GM23338 (cell line): ENCODE measurements at regions not wholly inside any gene's neighbourhood (a gene's known extent, or its start where the extent isn't known, plus 50 kb on each side); places are given as distances from the start of the nearest gene placed in this dataset.

ENCODE experiments used
- ATAC-seq: fragments of 200-7000 bp; cut with Tn5 transposase; 3 replicates; pipeline ENCODE4 v1.9.1; 2020
- DNase-seq: peaks from one replicate; pipeline ENCODE4 v3.0.0-alpha.2; 2015; ENCODE audit warnings: low spot score
- H2AFZ ChIP-seq: fragments of 200-600 bp; sonication (generic); 2 replicates; pipeline ENCODE4 v1.8.0; 2016; ENCODE audit warnings: antibody characterized with exemption, mild to moderate bottlenecking, moderate library complexity
- H3F3A ChIP-seq: fragments of 200-600 bp; sonication (generic); replicated peaks from 2 replicates; pipeline ENCODE4 v1.8.0; 2017; ENCODE audit warnings: antibody characterized with exemption, mixed run types, low read depth
- H3K27ac ChIP-seq: fragments of 200-600 bp; sonication (generic); 2 replicates; pipeline ENCODE4 v1.6.1; 2016; ENCODE audit warnings: low read depth
- H3K27me3 ChIP-seq: fragments of 200-600 bp; sonication (generic); 2 replicates; pipeline ENCODE4 v1.8.0; 2016; ENCODE audit warnings: mild to moderate bottlenecking, mixed run types, moderate library complexity; ENCODE audit not compliant: insufficient read depth
- H3K36me3 ChIP-seq: fragments of 200-600 bp; sonication (generic); 2 replicates; pipeline ENCODE4 v1.8.0; 2016; ENCODE audit warnings: mild to moderate bottlenecking; ENCODE audit not compliant: insufficient read depth
- H3K4me1 ChIP-seq: fragments of 200-600 bp; sonication (generic); 2 replicates; pipeline ENCODE4 v1.8.0; 2016; ENCODE audit warnings: mild to moderate bottlenecking, moderate library complexity; ENCODE audit not compliant: insufficient read depth
- H3K4me2 ChIP-seq: fragments of 200-600 bp; sonication (generic); 2 replicates; pipeline ENCODE4 v1.7.1; 2017; ENCODE audit warnings: mixed run types
- H3K4me3 ChIP-seq: fragments of 200-600 bp; sonication (generic); 2 replicates; pipeline ENCODE4 v1.6.1; 2016; ENCODE audit warnings: mixed run types
- H3K79me2 ChIP-seq: fragments of 200-600 bp; sonication (generic); replicated peaks from 2 replicates; pipeline ENCODE4 v1.8.0; 2017; ENCODE audit warnings: mild to moderate bottlenecking; ENCODE audit not compliant: insufficient read depth
- H3K9me2 ChIP-seq: fragments of 200-600 bp; sonication (generic); 2 replicates; pipeline ENCODE4 v1.8.0; 2017; ENCODE audit not compliant: insufficient read depth
- H4K20me1 ChIP-seq: fragments of 200-600 bp; sonication (generic); replicated peaks from 2 replicates; pipeline ENCODE4 v1.8.0; 2017; ENCODE audit warnings: mild to moderate bottlenecking; ENCODE audit not compliant: insufficient read depth
- H3K27ac Mint-ChIP-seq: 2 replicates; pipeline ENCODE4 v1.8.0; 2020; ENCODE audit warnings: inconsistent platforms, mild to moderate bottlenecking, moderate library complexity, mixed read lengths
- H3K27me3 Mint-ChIP-seq: 3 replicates; pipeline ENCODE4 v1.8.0; 2022; ENCODE audit warnings: low read depth, mild to moderate bottlenecking, moderate library complexity, mixed read lengths, inconsistent platforms; ENCODE audit not compliant: insufficient read depth, poor library complexity
- H3K36me3 Mint-ChIP-seq: 3 replicates; pipeline ENCODE4 v1.8.0; 2021; ENCODE audit warnings: low read depth, mild to moderate bottlenecking, inconsistent platforms, moderate library complexity, mixed read lengths
- H3K4me1 Mint-ChIP-seq: 3 replicates; pipeline ENCODE4 v1.8.0; 2020; ENCODE audit warnings: mild to moderate bottlenecking, inconsistent platforms, mixed read lengths
- H3K4me3 Mint-ChIP-seq: 3 replicates; pipeline ENCODE4 v1.8.0; 2021; ENCODE audit warnings: moderate library complexity, mild to moderate bottlenecking, inconsistent platforms, mixed read lengths
- H3K9me3 Mint-ChIP-seq: 3 replicates; pipeline ENCODE4 v1.8.0; 2020; ENCODE audit warnings: moderate library complexity, mild to moderate bottlenecking, inconsistent platforms, mixed read lengths
- CREB1 ChIP-seq: fragments of 250-450 bp; sonication (Bioruptor Pico); IDR thresholded peaks from 2 replicates; pipeline ENCODE4 v1.5.0; 2020; ENCODE audit warnings: low read depth, mild to moderate bottlenecking, moderate library complexity
- CTCF ChIP-seq, 2 experiments: fragments of 200-600 bp in 1 of 2; sonication (generic) in 1 of 2; conservative IDR thresholded peaks; 2 replicates each; pipeline versions ENCODE4 v1.5.1 to v1.6.1; 2016 to 2017; ENCODE audit warnings: antibody characterized with exemption in 2 of 2, low read depth in 2 of 2, mild to moderate bottlenecking in 2 of 2, moderate library complexity in 1 of 2
- ETS1 ChIP-seq: IDR thresholded peaks from 2 replicates; pipeline ENCODE4 v1.6.1; 2016; ENCODE audit warnings: antibody characterized with exemption
- EZH2 ChIP-seq: fragments of 200-600 bp; sonication (generic); IDR thresholded peaks from one replicate; pipeline ENCODE4 v1.8.0; 2017; ENCODE audit warnings: antibody characterized with exemption, mild to moderate bottlenecking, low read depth; ENCODE audit not compliant: unreplicated experiment
- NANOG ChIP-seq: IDR thresholded peaks from 2 replicates; pipeline ENCODE4 v1.6.1; 2016; ENCODE audit warnings: antibody characterized with exemption, borderline replicate concordance
- POLR2AphosphoS5 ChIP-seq: IDR thresholded peaks from 2 replicates; pipeline ENCODE4 v1.6.1; 2016; ENCODE audit warnings: antibody characterized with exemption, low read depth
- REST ChIP-seq: IDR thresholded peaks from one replicate; pipeline ENCODE4 v1.6.1; 2018; ENCODE audit warnings: antibody characterized with exemption; ENCODE audit not compliant: unreplicated experiment
- STAT1 ChIP-seq: IDR thresholded peaks from one replicate; pipeline ENCODE4 v1.6.1; 2016; ENCODE audit warnings: antibody characterized with exemption; ENCODE audit not compliant: unreplicated experiment
- ZNF114 ChIP-seq: fragments of 250-450 bp; sonication (Bioruptor Pico); IDR thresholded peaks from 2 replicates; pipeline ENCODE4 v1.5.0; 2020; ENCODE audit warnings: mild to moderate bottlenecking, moderate library complexity
- ZNF331 ChIP-seq: fragments of 250-450 bp; sonication (Bioruptor Pico); IDR thresholded peaks from 2 replicates; pipeline ENCODE4 v1.5.0; 2020; ENCODE audit warnings: low read depth, mild to moderate bottlenecking, moderate library complexity
- ZNF462 ChIP-seq: fragments of 250-450 bp; sonication (Bioruptor Pico); IDR thresholded peaks from 2 replicates; pipeline ENCODE4 v1.5.0; 2020; ENCODE audit warnings: mild to moderate bottlenecking, moderate library complexity

GRCh38 chr10:47099474-47099873 lies 188.2 kb downstream of the PTPN20 start (continued):
- TF ChIP-seq ETS1: no peak
- no peak for TF ChIP-seq CTCF (conservative IDR thresholded peaks at IDR 0.05; ENCODE audit: low read depth in 2 of 2)
- TF ChIP-seq ZNF331: no peak

- Histone ChIP-seq H3K9me2 (0 out of 2 replicates have a peak, but pooled peaks cover 4% of the 10 kb centered on the region), H3K4me1 (no peaks in the 10 kb centered on the region), H3K27me3 (no peaks in the 10 kb centered on the region), H3K36me3 (no peaks in the 10 kb centered on the region), H4K20me1 (no peaks in the 10 kb centered on the region), H3F3A (no peaks in the 10 kb centered on the region), H2AFZ (no peak overlapping the region), H3K27ac (no peak overlapping the region), H3K4me3 (no peak overlapping the region), H3K79me2 (no peaks in the 10 kb centered on the region), H3K4me2 (no peak overlapping the region)
- Mint-ChIP-seq H3K4me1 (no peaks in the 10 kb centered on the region), H3K36me3 (no peaks in the 10 kb centered on the region), H3K27ac (no peak overlapping the region), H3K4me3 (no peak overlapping the region), H3K9me3 (peaks cover 8% of the 10 kb centered on the region; the same call in 1 of the 3 replicates), H3K27me3 (peaks cover 6% of the 10 kb centered on the region)
- ATAC-seq (no peak), DNase-seq (no peak)
- no peak for TF ChIP-seq STAT1
- TF ChIP-seq NANOG: no peak
- TF ChIP-seq ZNF331: no peak
- no peak for TF ChIP-seq ZNF114 (CRISPR knock-in tag)
- TF ChIP-seq POLR2AphosphoS5: no peak
- TF ChIP-seq EZH2: no peak
- TF ChIP-seq CREB1: no peak
- no peak for TF ChIP-seq ZNF462 (CRISPR knock-in tag)
- no peak for TF ChIP-seq REST
- no peak for TF ChIP-seq CTCF (conservative IDR thresholded peaks at IDR 0.05; ENCODE audit: low read depth in 2 of 2)
Measured at GRCh38 chr10:47101196-47101595, 190.0 kb downstream of the PTPN20 start.
